NCI-H1092 treated with DMSO at 0.1 percent for 48 hours (cell line): ENCODE measurements at regions not wholly inside any gene's neighbourhood (a gene's known extent, or its start where the extent isn't known, plus 50 kb on each side); places are given as distances from the start of the nearest gene placed in this dataset.

Experiments used
- DNase-seq: peaks from one replicate; lab custom pipeline; 2025; lab: John Stamatoyannopoulos, UW

DNA sequence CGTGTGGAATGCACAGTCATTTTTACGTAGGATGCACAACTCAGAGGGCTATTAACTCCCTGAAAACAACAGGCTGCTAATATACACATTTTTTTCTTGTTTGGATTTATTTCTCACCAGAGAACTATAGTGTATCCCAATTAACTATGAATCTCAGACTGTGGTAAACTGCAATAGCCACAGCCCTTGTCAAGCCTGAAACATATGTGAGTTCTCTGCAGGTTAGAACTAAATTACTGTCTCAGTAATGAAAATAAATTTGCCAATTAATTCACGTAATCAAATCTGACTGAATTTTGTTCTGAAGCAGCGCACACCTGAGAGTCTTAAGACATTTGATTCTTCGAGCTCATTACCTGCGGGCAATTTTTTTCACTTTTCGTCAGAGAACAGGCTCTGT is 318.6 kb downstream of the PMP22 start:
- DNase-seq: no peak

DNA sequence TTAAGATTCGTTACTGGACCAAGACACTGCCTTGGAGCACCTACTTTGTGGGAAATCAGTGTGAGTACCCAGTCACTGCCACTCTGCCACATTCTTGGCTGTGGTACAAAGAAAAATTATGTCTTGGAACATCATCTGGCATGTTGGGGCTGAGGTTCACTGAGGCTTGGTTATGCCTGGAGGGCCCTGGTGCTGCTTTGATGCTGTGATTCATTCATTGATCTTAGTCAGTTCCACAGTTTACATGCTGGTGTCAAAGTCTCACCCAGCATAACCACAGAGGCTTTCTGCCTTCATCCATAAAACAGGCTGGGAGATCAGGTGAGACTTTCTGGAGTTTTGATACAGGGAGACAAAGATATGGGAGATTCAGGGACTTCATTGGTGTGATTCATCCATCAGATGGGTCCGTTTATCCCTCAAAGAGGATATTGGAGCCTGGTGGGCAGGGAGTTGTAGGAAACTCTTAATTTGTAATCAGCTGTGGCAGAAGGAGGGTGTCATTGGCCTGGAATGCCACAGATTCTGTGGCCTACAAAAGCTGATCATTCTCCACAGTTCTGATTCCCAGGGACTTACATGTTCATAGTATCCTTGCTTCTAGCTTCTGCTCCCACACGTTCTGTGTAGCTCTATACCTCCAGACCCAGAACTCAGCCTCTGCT is 322.5 kb downstream of the PMP22 start:
- DNase-seq: no peak

DNA sequence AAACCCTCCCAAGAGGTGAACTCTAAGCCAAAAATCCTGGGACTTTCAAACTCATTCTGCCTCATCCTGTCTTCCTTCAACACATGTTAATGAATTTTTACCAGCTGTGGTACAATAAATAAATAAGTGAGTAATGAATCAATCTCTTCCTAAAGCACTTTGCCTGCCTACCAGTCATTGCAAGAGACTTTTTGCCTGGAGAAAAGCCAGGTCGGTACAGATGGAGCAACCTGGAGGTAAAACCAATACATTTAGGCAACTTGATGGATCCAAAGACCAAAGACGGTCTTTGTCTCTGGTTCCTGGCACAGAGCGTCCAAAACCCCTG is 324.2 kb downstream of the PMP22 start:
- no peak for DNase-seq

- no peak for DNase-seq
Observed at GRCh38 chr17:14940108-14940937, 324.8 kb downstream of the PMP22 start.

DNA sequence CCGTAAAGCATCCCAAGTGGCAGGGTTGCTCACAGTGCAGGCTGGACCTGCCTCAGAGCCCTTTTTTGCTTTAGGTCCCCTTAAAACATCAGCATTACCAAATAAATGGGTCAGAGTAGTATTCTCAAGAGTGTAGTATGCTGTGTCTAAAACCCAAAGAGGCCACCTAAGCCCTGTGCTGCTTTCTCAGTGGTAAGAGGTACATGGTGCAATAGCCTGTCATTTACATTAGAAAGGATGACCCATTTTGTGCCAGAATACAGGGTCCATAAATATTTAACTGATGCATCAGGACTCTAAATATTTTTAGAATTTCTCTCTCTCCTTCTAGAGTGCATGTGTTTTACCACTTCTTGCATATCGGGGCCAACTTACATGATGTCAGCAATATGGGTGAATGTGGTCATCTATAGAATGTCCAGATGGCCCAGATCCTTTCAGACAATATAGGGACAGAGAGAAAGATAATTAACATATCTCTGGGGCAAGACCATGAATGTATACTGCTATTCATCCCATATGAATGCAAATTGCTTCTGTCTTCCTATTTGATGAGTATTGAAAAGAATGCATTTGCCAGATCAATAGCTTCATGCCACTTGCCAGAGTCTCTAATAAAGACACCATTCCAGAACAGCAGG is 329.2 kb downstream of the PMP22 start:
- no peak for DNase-seq

DNA sequence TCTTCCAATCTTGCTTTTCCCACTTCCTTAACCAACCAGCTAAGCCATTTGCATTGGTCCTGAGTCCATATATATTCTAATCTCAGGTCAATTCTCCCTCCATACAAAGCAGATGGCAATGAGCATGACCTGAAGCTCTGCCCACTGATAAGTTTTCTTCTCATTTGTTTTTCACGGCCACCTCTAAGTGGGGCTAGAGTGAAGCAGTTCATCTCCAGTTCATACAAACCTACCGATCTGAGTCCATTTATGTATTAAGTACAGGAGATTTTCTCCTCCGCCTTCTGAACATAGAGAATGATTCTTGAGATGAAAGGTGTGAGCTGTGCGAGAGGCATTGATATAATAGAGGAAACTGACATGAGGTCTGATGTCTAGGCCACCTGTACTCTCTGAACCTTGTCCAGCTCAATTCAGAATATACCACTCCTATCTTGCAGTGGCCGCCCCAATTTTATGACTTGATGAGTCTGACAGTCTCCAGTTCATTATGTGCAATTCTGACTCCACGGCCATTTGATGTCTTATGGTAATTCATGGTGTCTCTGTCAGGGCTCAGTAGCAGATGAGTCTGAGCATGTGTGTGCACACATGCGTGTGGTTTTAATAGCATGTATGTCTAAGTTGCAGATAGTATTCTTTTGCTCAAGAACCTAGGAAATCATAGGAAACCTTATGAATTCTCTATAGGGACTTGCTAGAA is 329.8 kb downstream of the PMP22 start:
- no peak for DNase-seq

- no peak for DNase-seq
Observed at GRCh38 chr17:14933676-14934075, 331.4 kb downstream of the PMP22 start.

- peak; percentile 16 for DNase-seq
Observed at GRCh38 chr17:14926526-14927122, 338.5 kb downstream of the PMP22 start.

DNA sequence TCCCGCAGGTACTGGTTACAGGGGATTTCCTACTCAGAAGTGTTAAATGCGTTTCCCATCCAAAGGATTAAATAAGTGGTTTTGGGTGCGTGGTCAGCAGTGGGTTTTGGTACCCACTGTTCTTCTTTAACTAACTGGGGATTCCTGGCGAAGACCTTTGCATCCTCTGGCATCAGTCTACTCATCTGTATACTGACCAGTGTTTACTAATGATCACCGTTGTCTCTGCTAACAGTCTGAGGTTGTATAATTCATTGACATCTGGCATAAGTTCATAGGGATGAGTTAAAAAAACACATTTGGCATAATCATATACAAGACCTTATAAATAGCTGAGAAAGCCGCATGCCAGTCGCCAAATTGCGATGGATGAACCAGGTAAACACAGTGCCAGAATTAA is 339.1 kb downstream of the PMP22 start:
- no peak for DNase-seq

DNA sequence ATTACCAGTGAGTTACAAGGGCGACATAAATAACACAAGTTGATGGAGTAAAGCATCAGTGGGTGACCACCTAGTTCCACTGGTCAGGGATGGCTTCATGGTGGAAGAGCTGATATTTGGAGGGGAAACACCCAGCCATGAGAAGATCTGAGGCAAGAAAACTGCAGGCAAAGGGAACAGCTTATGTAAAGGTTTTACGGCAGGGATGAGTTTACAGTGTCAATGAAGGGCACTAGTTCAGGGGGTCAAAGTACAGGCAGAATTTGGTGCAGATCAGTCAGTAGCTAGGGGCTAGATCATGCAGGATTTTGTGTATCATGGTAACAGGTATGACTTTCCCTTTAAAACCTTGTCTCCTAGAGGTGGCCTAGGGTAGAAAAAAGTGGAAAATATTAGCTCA is 339.6 kb downstream of the PMP22 start:
- DNase-seq: no peak

DNA sequence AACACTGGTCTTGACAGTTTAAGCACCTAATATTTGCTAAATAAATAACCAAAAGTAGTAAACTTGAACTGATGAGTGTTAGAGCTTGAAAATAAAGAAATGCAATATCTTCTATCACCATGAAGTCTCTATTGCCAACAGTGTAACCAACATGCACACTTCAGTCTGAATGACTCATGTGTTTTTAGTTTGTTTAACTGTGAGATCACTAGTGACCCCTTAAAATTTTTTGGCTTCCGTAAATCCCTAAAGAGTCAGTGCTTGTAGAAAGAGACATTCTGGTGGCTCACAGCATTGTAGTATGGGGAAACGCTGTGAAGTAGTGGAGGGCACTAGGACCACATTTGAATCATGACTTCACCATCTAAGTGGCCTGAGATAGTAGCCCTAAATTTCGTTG is 341.1 kb downstream of the PMP22 start:
- no peak for DNase-seq

DNA sequence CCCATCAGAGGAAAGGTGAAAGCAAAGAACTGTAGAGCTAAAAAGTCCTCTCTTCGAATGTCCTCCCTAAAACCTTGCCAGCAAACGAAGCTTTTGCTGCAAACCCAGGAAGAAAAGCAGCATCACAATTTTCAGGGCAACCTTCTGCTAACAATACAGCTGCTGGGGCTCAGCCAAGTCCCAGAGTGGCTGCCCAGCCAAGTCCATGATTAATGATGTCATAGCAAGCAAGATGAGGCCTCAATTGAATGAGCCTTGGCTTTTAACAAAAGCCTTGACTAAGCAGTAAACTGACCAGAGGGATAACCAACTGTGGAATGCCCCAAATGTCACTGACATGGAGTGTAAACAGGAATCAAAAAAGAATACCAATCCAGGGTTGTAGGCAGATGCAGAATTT is 342.7 kb downstream of the PMP22 start:
- no peak for DNase-seq

DNA sequence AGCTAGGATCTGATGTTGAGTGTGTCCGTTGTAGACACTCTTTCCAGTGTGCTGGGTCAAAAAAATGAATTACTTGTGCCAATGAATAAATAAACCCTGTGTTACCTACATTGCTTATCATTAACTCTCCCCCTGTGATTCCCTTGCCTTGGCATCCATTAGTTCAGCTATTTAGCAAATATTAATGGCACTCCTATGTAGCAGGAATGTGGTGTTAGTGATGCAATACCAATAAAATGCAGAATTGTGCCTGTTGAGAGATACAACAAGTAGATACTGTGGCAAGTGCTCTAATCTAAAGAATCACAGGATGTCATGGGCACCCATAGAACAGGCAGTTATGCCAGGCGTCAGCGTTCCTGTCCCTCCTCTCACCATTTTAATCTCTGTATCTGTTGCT is 343.2 kb downstream of the PMP22 start:
- no peak for DNase-seq

- DNase-seq: no peak
Observed at GRCh38 chr17:14919631-14920213, 345.4 kb downstream of the PMP22 start.

DNA sequence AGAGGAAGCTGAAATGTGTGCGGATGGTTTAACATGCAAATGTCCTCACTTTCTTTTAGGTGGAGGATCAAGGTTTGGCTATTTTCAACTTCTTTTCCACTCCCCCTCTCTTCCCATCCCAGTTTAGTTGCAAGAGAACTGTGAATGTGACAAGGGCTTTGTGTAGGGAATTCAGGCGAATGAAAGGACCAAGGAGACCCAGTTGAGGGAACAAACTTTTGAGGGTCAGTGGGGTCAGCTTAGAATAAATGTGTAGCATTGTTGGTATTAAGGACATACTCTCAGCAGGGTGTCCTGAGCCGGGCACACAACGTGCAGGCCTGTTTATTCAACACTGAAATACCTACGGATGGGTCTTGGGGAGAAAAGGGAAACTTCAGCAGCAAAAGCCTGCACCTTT is 346.0 kb downstream of the PMP22 start:
- no peak for DNase-seq

DNA sequence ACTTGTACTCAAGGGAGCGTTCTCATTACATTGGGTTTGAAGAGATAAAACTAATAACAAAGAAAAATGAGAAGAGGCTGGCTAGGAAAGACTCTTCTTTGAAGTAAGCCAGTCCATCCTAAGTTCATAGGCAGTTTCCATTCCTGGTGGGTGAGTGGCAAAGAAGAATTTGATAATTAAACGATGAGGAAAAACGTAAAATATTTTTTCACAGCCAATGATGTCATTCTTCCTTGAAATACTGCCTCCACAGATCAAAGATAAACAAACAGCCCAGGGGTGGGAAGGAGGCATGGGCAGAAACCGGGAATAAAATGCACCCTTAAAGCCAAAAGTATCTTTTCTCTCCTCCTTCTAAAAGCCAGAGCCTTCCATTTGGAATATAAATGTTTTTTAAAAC is 346.6 kb downstream of the PMP22 start:
- DNase-seq: no peak

- DNase-seq: no peak
Observed at GRCh38 chr17:14910916-14911315, 354.2 kb downstream of the PMP22 start.

GRCh38 chr17:14904386-14904785 is 360.7 kb downstream of the PMP22 start:
- DNase-seq: no peak

GRCh38 chr17:14903854-14904253 is 361.3 kb downstream of the PMP22 start:
- DNase-seq: no peak

DNA sequence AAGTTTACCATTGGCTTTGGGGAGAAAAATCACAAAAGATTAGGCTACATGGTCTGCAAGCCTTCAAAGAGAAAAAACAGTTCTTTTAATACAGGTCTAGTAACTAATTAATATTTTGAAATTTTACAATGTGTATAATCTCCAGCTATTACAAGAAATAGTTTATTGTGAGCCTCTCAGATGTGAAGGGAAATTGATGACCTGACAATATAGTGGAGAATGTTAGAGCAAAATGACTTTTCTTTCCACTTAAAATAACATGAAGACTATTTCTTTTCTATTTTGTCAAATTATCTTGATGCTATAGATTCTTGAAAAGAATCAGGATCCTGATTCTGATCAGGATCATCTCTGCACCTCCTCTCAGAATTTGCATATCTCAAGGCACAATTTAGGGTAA is 362.3 kb downstream of the PMP22 start:
- no peak for DNase-seq

DNA sequence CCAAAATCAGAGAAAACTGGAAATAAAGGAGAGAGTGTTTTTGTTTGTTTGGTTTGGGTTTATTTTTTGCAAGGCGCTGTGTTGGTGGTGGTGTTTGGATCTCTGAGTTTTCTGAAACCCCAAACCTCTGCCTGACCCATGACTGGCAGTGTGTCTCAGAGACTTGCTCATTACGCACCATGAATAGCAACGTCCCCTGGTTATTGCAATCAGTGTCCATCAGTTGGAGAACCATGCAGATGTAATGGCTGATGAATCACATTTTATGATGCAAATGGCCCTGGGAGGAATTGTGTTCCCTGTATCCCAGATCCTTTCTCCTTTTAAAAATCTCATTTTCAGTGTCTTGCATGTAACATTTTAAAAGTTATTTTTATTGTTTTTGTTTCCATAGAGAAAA is 362.8 kb downstream of the PMP22 start:
- DNase-seq: no peak

DNA sequence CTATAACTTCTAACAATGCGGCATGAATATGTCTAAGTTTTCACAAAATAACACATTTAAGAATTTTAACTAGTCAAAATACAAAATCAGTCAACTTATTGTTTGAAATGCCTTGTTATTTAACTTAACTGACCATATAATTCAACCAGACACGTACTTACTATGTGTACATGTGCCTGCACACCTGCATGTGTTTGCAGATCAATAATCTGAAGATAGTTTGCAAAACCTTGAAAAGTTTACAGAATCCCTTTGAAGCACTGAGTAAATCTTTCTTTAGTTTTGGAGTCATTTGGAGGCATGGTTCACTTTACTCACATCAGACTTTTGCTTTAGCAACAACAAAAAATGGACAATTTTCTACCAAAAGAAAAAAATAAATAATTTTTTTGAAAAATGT is 363.8 kb downstream of the PMP22 start:
- no peak for DNase-seq
